Keratinocyte (primary cell): ENCODE measurements at regions not wholly inside any gene's neighbourhood (a gene's known extent, or its start where the extent isn't known, plus 50 kb on each side); places are given as distances from the start of the nearest gene placed in this dataset.

ENCODE experiments used
- DNase-seq: peaks from one replicate; pipeline ENCODE4 v3.0.0-alpha.2; 2011; ENCODE audit warnings: low read depth, missing footprints, low spot score
- FAIRE-seq: peaks from 2 replicates; lab custom pipeline; 2011; peaks lifted over from hg19 to GRCh38; lab: Jason Lieb, UNC
- H2AFZ ChIP-seq: 2 replicates; pipeline ENCODE4 v1.6.0; 2012; ENCODE audit warnings: low read length, control low read depth, inconsistent platforms; ENCODE audit not compliant: control insufficient read depth
- H3K27ac ChIP-seq: 2 replicates; pipeline ENCODE4 v1.5.1; 2011; ENCODE audit warnings: low read length; ENCODE audit not compliant: control insufficient read depth, insufficient read depth
- H3K27me3 ChIP-seq: 3 replicates; pipeline ENCODE4 v1.6.0; 2011; ENCODE audit warnings: low read length; ENCODE audit not compliant: control insufficient read depth, insufficient read depth; ENCODE audit errors: extremely low read depth
- H3K36me3 ChIP-seq, 2 experiments: 2 replicates in 1 of 2; 3 replicates in 1 of 2; pipeline ENCODE4 v1.5.1; 2011; ENCODE audit warnings: low read length in 2 of 2, mild to moderate bottlenecking in 1 of 2; ENCODE audit not compliant: control insufficient read depth in 2 of 2, insufficient read depth in 2 of 2; ENCODE audit errors: extremely low read depth in 1 of 2
- H3K4me1 ChIP-seq: 3 replicates; pipeline ENCODE4 v1.5.1; 2011; ENCODE audit warnings: low read length; ENCODE audit not compliant: control insufficient read depth, insufficient read depth; ENCODE audit errors: extremely low read depth
- H3K4me2 ChIP-seq: 3 replicates; pipeline ENCODE4 v1.6.0; 2011; ENCODE audit warnings: low read depth, low read length; ENCODE audit not compliant: control insufficient read depth, insufficient read depth; ENCODE audit errors: extremely low read depth
- H3K4me3 ChIP-seq, 3 experiments: fragments of 200-600 bp in 1 of 3; sonication (generic) in 1 of 3; 2 replicates in 2 of 3; 3 replicates in 1 of 3; pipeline ENCODE4 v1.5.1; 2011 to 2016; ENCODE audit warnings: low read length in 3 of 3, mild to moderate bottlenecking in 3 of 3, control low read depth in 2 of 3, inconsistent platforms in 1 of 3, low read depth in 1 of 3, mixed read lengths in 1 of 3, mixed run types in 1 of 3, moderate library complexity in 1 of 3; ENCODE audit not compliant: control insufficient read depth in 2 of 3, insufficient read depth in 2 of 3; ENCODE audit errors: extremely low read depth in 1 of 3
- H3K79me2 ChIP-seq: 2 replicates; pipeline ENCODE4 v1.6.0; 2012; ENCODE audit warnings: low read length; ENCODE audit not compliant: control insufficient read depth, insufficient read depth
- H3K9ac ChIP-seq: 3 replicates; pipeline ENCODE4 v1.6.0; 2011; ENCODE audit warnings: low read length; ENCODE audit not compliant: control insufficient read depth, insufficient read depth; ENCODE audit errors: extremely low read depth
- H3K9me1 ChIP-seq: 3 replicates; pipeline ENCODE4 v1.6.0; 2011; ENCODE audit warnings: low read length; ENCODE audit not compliant: control insufficient read depth, insufficient read depth; ENCODE audit errors: extremely low read depth
- H3K9me3 ChIP-seq: 2 replicates; pipeline ENCODE4 v1.5.1; 2012; ENCODE audit warnings: low read depth, low read length; ENCODE audit not compliant: control insufficient read depth
- H4K20me1 ChIP-seq: 3 replicates; pipeline ENCODE4 v1.6.0; 2011; ENCODE audit warnings: low read length; ENCODE audit not compliant: control insufficient read depth, insufficient read depth; ENCODE audit errors: extremely low read depth
- CTCF ChIP-seq, 3 experiments: IDR thresholded peaks in 1 of 3; conservative IDR thresholded peaks in 1 of 3; optimal IDR thresholded peaks in 1 of 3; 2 replicates in 2 of 3; 3 replicates in 1 of 3; pipeline versions ENCODE3 to v1.5.1; 2011; ENCODE audit warnings: low read length in 3 of 3, mild to moderate bottlenecking in 3 of 3, moderate library complexity in 2 of 3, control low read depth in 1 of 3, inconsistent platforms in 1 of 3; ENCODE audit not compliant: insufficient read depth in 2 of 3; ENCODE audit errors: extremely low read depth in 1 of 3
- EZH2 ChIP-seq: IDR thresholded peaks from one replicate; pipeline ENCODE4 v1.6.1; 2012; ENCODE audit warnings: inconsistent platforms, mild to moderate bottlenecking, low read length, moderate library complexity
- dilution Hi-C: fragments of 300-500 bp; cut with MboI; formaldehyde crosslinking; loops from one replicate; pipeline ENCODE4 v1.7.0; 2020; ENCODE audit warnings: low sequenced_read_pairs; ENCODE audit not compliant: extremely low pct_ligation_motif_present

GRCh38 chr12:91825999-91826398 lies 319.6 kb downstream of the BTG1 start:
- Histone ChIP-seq H3K4me2 (no peak overlapping the region), H2AFZ (no peak overlapping the region), H3K27ac (no peak overlapping the region), H3K9me3 (no peaks in the 10 kb centered on the region), H3K4me3 (no peak overlapping the region), H4K20me1 (no peaks in the 10 kb centered on the region), H3K9me1 (no peaks in the 10 kb centered on the region), H3K4me1 (no peaks in the 10 kb centered on the region), H3K9ac (no peak overlapping the region), H3K27me3 (no peaks in the 10 kb centered on the region), H3K79me2 (no peaks in the 10 kb centered on the region), H3K36me3 (no peaks in the 10 kb centered on the region)
- TF ChIP-seq EZH2 (no peak), CTCF (optimal IDR thresholded peaks at IDR 0.05 in 1 of 3, IDR thresholded peaks at IDR 0.05 in 1 of 3, conservative IDR thresholded peaks at IDR 0.05 in 1 of 3; ENCODE audit: extremely low read depth in 1 of 3, insufficient read depth in 2 of 3, low read length in 3 of 3) (no peak)
- dilution Hi-C loops, result no loop called here
- DNase-seq (no peak), FAIRE-seq (no peak)

- no peak overlapping the region for H2AFZ ChIP-seq
- no peak for TF ChIP-seq EZH2
- no peaks in the 10 kb centered on the region for H3K4me1 ChIP-seq
- DNase-seq (no peak), FAIRE-seq (no peak)
- H3K27ac ChIP-seq, result no peak overlapping the region
- no peaks in the 10 kb centered on the region for H3K27me3 ChIP-seq
- H3K36me3 ChIP-seq, result no peaks in the 10 kb centered on the region
- no peaks in the 10 kb centered on the region for H4K20me1 ChIP-seq
- dilution Hi-C loops, result no loop called here
- H3K9me3 ChIP-seq, result no peaks in the 10 kb centered on the region
- H3K4me2 ChIP-seq, result no peak overlapping the region
- H3K4me3 ChIP-seq, result no peak overlapping the region
- no peaks in the 10 kb centered on the region for H3K9me1 ChIP-seq
- H3K79me2 ChIP-seq, result no peaks in the 10 kb centered on the region
- no peak overlapping the region for H3K9ac ChIP-seq
Measured at GRCh38 chr12:91824991-91825390, 320.7 kb downstream of the BTG1 start.

- Histone ChIP-seq H3K79me2 (no peaks in the 10 kb centered on the region), H3K9me1 (no peaks in the 10 kb centered on the region), H3K27me3 (no peaks in the 10 kb centered on the region), H3K9me3 (no peaks in the 10 kb centered on the region), H3K27ac (no peak overlapping the region), H3K4me1 (peaks cover 9% of the 10 kb centered on the region), H3K9ac (no peak overlapping the region), H3K4me3 (no peak overlapping the region), H4K20me1 (no peaks in the 10 kb centered on the region), H2AFZ (no peak overlapping the region), H3K4me2 (peak overlapping the region; percentile 7), H3K36me3 (no peaks in the 10 kb centered on the region)
- dilution Hi-C loops, result no loop called here
- TF ChIP-seq CTCF (optimal IDR thresholded peaks at IDR 0.05 in 1 of 3, IDR thresholded peaks at IDR 0.05 in 1 of 3, conservative IDR thresholded peaks at IDR 0.05 in 1 of 3; ENCODE audit: extremely low read depth in 1 of 3, insufficient read depth in 2 of 3, low read length in 3 of 3), result no peak
- no peak for TF ChIP-seq EZH2
- FAIRE-seq, result no peak
- no peak for DNase-seq
Measured at GRCh38 chr12:91819132-91819447, 326.6 kb downstream of the BTG1 start.
